HCT116 (cell line): ENCODE measurements at regions not wholly inside any gene's neighbourhood (a gene's known extent, or its start where the extent isn't known, plus 50 kb on each side); places are given as distances from the start of the nearest gene placed in this dataset.

Source experiments
- CTCF ChIP-seq, 3 experiments: fragments of 200-600 bp in 1 of 3; sonication (generic) in 1 of 3; IDR thresholded peaks in 2 of 3; conservative IDR thresholded peaks in 1 of 3; 2 replicates each; pipeline ENCODE4 v1.5.1; 2012 to 2017; ENCODE audit warnings: low read depth in 2 of 3, low read length in 2 of 3, antibody characterized with exemption in 1 of 3, borderline replicate concordance in 1 of 3, control low read depth in 1 of 3, mild to moderate bottlenecking in 1 of 3, mixed read lengths in 1 of 3, mixed run types in 1 of 3, moderate library complexity in 1 of 3; ENCODE audit not compliant: insufficient read depth in 1 of 3
- EZH2 ChIP-seq: fragments of 200-600 bp; sonication (generic); IDR thresholded peaks from 2 replicates; pipeline ENCODE4 v1.6.1; 2017; ENCODE audit warnings: antibody characterized with exemption, mixed run types
- POLR2A ChIP-seq: IDR thresholded peaks from 2 replicates; pipeline ENCODE4 v1.7.0; 2011; ENCODE audit warnings: borderline replicate concordance; ENCODE audit not compliant: insufficient read depth, insufficient read length; ENCODE audit errors: extremely low read depth
- SIN3A ChIP-seq: IDR thresholded peaks from 2 replicates; pipeline ENCODE4 v1.6.1; 2012; ENCODE audit warnings: low read depth
- TCF7L2 ChIP-seq: IDR thresholded peaks from 2 replicates; pipeline ENCODE4 v1.7.0; 2011; ENCODE audit warnings: borderline replicate concordance, inconsistent platforms; ENCODE audit not compliant: insufficient read depth, insufficient read length; ENCODE audit errors: extremely low read depth

GRCh38 chr1:162922201-162922600 is 61.2 kb upstream of the CCDC190 start:
- no peak for TF ChIP-seq SIN3A
- no peak for TF ChIP-seq TCF7L2
- no peak for TF ChIP-seq CTCF (IDR thresholded peaks at IDR 0.05 in 2 of 3, conservative IDR thresholded peaks at IDR 0.05 in 1 of 3; ENCODE audit: borderline replicate concordance in 1 of 3, insufficient read depth in 1 of 3, low read depth in 2 of 3, low read length in 2 of 3)
- TF ChIP-seq EZH2 = no peak
- no peak for TF ChIP-seq POLR2A
